ENCODE measurements at regions not wholly inside any gene's neighbourhood (a gene's known extent, or its start where the extent isn't known, plus 50 kb on each side); places are given as distances from the start of the nearest gene placed in this dataset.

GRCh38 chr16:26189536-26189935 is 497.8 kb downstream of the HS3ST4 start:
- no peak for DNase-seq

DNA sequence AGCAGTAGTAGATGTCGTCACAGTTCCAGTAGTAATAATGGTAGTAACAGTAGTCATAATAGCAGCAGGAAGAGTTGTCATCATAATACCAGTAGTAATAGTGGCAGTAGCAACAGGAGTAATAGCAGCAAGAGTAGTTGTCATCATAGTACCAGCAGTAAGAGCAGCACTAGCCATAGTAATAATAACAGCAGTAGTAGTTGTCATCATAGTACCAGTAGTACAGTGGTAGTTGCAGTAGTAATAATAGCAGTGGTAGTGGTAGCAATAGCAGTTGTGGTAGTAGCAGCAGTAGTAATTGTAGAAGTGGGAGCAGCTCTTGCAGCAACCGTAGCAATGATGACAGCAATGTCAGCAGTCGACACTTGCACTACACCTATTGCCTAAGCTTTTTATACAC is 502.8 kb downstream of the HS3ST4 start:
- no peak for DNase-seq

- no peak for DNase-seq
Observed at GRCh38 chr16:26195225-26195624, 503.5 kb downstream of the HS3ST4 start.

GRCh38 chr16:26196310-26196709 is 504.6 kb downstream of the HS3ST4 start:
- DNase-seq: no peak

- DNase-seq: no peak
Observed at GRCh38 chr16:26196802-26197201, 505.0 kb downstream of the HS3ST4 start.

GRCh38 chr16:26197707-26198106 is 505.9 kb downstream of the HS3ST4 start:
- no peak for DNase-seq

- no peak for DNase-seq
Observed at GRCh38 chr16:26198221-26198620, 506.5 kb downstream of the HS3ST4 start.

- DNase-seq: no peak
Observed at GRCh38 chr16:26204138-26204537, 512.4 kb downstream of the HS3ST4 start.

DNA sequence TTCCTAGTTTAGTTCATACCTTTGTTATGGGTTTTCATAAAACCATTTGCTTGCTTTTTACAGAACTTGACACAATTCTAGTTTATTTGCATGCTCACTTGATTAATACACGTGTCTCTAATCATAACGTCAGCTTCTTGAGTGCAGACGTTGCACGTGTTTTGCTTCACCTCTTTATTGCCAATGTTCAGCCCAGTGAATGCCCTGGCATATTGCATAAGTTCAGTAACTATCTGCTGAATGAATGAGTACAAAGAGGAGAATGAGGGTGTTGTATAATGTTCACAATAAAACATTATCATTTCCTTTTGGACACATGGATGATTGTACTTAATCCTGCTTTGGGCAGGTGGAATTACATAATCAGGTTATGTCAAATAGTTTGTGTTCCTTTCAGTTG is 519.8 kb downstream of the HS3ST4 start:
- DNase-seq: no peak

GRCh38 chr16:26212599-26212998 is 520.8 kb downstream of the HS3ST4 start:
- no peak for DNase-seq

GRCh38 chr16:26214581-26215174 is 522.9 kb downstream of the HS3ST4 start:
- DNase-seq: no peak

GRCh38 chr16:26220894-26221293 is 529.1 kb downstream of the HS3ST4 start:
- no peak for DNase-seq

- DNase-seq: no peak
Observed at GRCh38 chr16:26231647-26232046, 539.9 kb downstream of the HS3ST4 start.

DNA sequence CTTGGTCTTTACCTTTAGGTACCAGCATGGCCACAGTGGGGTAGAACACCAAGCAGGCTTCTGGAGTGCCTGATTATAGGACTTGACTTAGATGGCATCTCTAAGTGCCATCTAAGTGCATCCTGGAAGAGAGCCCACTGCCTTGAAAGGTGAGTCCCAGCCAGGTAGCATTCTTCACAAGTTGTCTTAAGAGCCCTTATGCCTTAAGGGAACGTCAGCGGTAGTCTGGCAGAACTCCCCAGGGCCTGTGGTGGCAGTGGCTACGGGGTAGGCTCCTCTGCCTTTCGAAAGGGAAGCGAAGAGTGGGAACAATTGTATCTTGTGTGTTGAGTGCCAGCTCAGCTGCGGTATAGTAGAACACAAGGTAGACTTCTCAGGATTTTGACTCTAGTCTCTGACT is 549.0 kb downstream of the HS3ST4 start:
- DNase-seq: no peak

DNA sequence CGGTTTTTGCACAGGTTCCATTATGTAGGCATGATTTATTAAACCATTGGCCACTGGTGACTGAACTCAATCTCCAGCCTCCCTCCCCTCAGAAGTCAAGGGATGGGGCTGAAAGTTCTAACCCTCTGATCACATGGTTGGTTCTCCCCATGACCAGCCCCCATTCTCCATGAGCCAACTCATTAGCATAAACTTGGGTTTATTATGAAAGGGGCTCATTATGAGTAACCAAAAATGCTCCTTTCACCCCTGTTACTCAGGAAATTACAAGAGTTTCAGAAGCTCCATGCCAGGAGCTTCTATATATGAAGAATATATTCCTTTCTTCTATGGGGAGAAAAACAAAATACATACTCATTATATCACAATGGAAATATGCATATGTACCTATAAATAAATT is 555.3 kb downstream of the HS3ST4 start:
- DNase-seq: no peak

- no peak for DNase-seq
Observed at GRCh38 chr16:26252598-26252997, 560.8 kb downstream of the HS3ST4 start.

DNA sequence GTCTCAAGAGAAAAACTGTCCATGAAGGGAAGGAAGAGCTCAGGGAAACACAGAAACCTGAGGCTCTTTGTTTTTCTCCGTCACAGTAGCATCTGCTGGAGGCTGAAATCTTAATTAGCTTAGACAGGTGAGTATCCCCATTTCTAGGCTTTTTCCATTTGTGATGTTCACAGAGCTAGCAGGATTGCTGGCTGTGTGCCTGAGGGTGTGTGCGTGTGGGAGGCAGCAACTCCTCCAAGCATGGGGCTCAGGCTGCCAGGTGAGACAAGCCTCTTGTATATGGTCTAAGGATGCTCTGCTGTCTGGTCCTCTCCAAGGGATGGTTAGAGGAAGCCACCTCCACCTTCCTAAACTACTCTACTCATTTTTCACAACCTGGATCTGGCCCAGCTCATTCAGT is 569.9 kb downstream of the HS3ST4 start:
- no peak for DNase-seq

GRCh38 chr16:26263406-26263805 is 571.6 kb downstream of the HS3ST4 start:
- no peak for DNase-seq

- no peak for DNase-seq
Observed at GRCh38 chr16:26267641-26268040, 575.9 kb downstream of the HS3ST4 start.

DNA sequence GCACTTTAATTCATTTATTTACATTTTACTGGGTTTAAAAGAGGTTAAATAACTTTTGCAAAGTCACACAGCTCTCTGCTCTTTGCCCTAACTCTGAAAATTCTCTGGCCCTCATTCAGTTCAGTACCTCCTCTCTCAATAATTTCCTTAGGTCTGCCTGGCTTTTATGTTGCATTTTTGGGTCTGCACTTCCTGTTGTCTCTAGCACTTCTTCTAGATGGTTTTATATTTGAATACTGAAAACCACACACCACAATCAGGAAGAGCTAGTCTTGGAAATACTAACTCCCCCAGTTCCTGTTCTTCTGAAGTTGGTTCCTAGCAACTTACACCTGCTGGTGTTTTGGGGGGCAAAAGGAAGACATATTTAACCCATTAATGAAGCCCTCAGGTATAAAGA is 577.9 kb downstream of the HS3ST4 start:
- DNase-seq: no peak

DNA sequence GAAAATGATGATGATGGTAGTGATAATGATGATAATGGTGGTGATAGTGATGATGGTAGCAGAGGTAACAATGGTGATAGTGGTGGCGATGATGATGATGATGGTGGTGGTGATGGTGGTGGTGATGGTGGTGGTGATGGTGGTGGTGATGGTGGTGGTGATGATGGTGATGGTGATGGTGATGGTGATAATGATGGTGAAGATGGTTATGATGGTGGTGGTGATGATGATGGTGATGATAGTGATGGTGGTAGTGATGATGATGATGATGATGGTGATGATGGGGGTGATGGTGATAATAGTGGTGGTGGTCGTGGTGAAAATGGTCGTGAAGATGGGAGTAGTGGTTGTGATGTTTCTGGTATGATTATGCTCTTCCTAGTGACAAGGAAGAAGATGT is 581.8 kb downstream of the HS3ST4 start:
- DNase-seq: no peak

GRCh38 chr16:26275021-26275590 is 583.3 kb downstream of the HS3ST4 start:
- no peak for DNase-seq

DNA sequence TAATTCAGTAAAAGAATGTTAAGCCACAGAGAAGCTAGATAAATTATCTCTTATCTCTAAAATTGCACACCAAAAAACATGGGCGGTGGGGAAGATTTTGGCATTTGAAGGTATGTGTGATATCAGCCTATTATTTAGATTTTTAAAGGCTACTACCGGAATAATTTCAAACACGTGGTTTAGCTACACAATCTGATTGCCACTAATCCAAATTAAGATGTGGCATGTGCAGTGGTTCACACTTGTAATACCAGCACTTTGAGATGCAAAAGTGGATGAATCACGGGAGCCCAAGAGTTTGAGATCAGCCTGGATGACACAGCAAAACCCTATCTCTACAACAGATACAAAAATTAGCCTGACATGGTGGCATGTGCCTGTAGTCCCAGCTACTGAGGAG is 584.5 kb downstream of the HS3ST4 start:
- no peak for DNase-seq

GRCh38 chr16:26281381-26282110 is 589.8 kb downstream of the HS3ST4 start:
- no peak for DNase-seq
